Skin epidermis (tissue), 12 donors: ENCODE measurements at regions not wholly inside any gene's neighbourhood (a gene's known extent, or its start where the extent isn't known, plus 50 kb on each side); places are given as distances from the start of the nearest gene placed in this dataset.
A peak's percentile ranks its signal among the peaks of the same experiment; 100 is the strongest.
"Not testable (repeated sequence)": the region's sequence is repeated elsewhere in the genome, so short reads cannot be mapped to it uniquely, and the experiment has no call there.

Experiments
- H3K27ac ChIP-seq, 21 experiments: fragments of 200-600 bp; sonication (generic) in 11 of 21; one replicate each; pipeline ENCODE4 v1.5.0; 2020; ENCODE audit warnings: mild to moderate bottlenecking in 3 of 21, inconsistent platforms in 2 of 21, moderate library complexity in 2 of 21
- H3K4me3 ChIP-seq, 7 experiments: fragments of 200-600 bp; sonication (generic) in 2 of 7; one replicate each; pipeline ENCODE4 v1.5.0; 2020; ENCODE audit warnings: inconsistent platforms in 2 of 7, mild to moderate bottlenecking in 2 of 7, moderate library complexity in 1 of 7

- H3K4me3 ChIP-seq, result no peak overlapping the region
- no peak overlapping the region for H3K27ac ChIP-seq
Observed at GRCh38 chr3:514192-514591, 317.6 kb downstream of the CHL1 start.

DNA sequence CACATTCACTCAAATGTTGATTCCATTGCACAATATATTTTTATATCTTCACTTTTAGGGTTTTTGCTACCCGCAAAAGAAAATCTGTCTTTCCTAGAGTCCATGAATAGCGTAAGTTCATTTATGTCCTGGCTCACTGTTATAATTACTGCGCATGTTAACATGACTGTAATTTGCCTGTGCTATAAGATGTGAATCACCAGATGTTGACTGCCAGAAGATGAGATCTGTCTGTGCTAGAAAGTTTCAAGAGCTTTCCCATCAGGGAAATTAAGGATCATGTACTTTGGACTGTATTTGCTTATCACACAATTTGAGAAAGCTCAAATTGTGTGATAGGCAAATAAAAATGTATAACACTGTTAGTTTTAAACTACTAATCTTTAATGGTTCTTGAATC is 322.5 kb downstream of the CHL1 start:
- no peak overlapping the region for H3K4me3 ChIP-seq
- no peak overlapping the region for H3K27ac ChIP-seq

DNA sequence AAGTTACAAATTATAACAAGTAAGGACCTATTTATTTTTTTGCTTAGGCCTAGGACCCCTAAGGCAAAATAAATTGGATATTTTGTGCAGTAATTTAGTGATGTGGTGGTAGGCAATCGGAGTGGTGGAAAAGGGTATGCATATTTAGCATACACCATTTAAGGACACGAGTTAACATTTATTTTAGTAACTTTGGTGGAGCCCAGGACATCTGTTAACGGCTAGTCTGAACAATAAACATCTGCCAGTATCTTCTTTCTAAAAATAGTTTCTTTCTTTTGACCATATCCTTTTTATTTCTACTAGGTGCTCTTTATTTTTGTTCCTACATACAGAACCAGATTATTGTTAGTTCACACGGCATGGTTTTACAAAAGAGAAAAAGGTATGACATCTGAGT is 326.3 kb downstream of the CHL1 start:
- Histone ChIP-seq H3K27ac (no peak overlapping the region), H3K4me3 (no peak overlapping the region)

- no peak overlapping the region for H3K4me3 ChIP-seq
- H3K27ac ChIP-seq, result no peak overlapping the region
Observed at GRCh38 chr3:525415-525814, 328.9 kb downstream of the CHL1 start.

DNA sequence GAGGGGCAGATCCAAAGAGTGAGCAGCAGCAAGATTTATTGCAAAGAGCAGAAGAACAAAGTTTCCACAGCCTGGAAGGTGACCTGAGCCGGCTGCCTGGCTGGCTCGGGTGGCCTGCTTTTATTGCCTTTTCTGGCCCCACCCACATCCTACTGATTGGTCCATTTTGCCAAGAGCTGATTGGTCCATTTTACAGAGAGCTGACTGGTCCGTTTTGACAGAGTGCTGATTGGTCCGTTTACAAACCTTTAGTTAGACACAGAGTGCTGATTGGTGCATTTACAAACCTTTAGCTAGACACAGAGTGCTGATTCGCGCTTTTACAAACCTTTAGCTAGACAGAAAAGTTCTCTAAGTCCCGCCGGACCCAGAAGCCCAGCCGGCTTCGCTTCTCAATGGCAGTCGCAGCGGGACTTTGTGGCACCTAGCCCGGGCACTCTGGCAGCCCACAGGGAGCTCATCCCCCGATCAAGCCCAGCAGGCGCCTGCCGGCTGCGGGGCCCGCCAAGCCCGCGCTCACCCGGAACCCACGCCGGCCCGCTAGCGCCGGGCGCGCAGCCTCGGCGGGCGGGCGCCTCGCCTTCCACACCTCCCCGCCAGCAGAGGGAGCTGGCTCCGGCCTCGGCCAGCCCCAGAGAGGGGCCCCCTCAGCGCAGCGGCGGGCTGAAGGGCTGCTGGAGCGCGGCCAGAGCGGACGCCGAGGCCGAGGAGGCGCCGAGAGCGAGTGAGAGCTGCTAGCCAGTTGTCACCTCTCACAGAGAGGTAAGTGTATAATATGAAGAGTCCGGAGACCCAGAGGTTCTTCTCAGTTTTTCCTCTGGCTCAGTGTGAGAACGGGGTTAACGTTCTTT is 339.2 kb downstream of the CHL1 start:
- Histone ChIP-seq H3K27ac (peak overlapping the region in 1 of 21 experiments; percentile 24), H3K4me3 (peak overlapping the region in 5 of 7 experiments; percentile 10 to 43 (median 28))

DNA sequence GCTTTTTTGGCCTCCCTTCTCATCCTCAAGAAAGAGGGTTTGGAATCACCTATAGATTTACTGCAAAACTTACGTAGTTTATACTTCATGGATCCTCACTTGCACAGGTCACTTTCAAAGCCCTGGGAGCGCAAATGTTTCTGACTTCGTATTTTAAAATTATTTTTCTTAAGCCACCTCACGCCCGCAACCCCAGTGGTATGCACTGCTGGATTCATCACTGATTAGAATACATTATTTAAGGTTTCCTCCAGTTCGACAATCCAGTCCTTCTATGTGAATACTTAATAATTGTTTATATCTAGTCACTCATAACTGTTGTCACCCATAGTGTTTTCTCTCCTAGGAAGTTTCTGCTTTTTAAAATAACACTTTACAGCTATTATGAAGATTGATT is 339.9 kb downstream of the CHL1 start:
- peak overlapping the region in 1 of 21 experiments; percentile 24 for H3K27ac ChIP-seq
- H3K4me3 ChIP-seq, result peak overlapping the region in 5 of 7 experiments; percentile 10 to 43 (median 28)

DNA sequence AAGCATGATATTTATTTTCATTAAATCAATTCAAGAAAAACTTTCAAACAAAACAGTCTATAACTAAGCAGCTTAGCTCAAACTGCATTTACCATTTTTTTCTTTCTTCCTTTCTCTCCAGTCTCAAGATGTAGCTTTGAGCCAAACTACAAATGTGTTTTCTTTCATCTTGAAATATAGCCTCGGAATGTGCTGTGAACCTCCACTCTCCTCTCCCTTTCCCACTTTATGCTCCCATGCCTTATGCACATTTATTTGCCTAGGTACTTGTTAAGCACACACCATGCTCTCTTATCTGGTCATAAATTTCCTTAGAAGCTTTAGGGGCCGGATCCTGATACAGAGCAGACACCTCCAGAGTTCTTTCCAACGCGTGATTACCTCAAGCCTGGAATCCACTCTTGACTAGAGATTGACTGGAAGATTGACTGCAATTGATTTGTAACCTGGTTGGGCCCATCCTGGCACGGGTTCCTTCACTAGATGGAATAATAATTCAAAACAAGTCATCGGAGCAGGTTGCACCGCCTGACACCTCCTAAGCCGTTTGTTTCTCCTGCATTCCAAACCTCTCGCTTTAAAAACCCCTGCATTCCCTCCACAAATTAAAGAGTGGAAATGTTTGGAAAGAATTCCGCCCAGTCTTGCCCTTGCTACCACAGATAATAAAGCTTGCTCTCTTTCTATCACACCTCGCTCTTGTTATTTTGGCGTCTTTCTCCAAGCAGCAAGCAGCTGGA is 344.7 kb downstream of the CHL1 start:
- no peak overlapping the region for H3K27ac ChIP-seq
- H3K4me3 ChIP-seq, result no peak overlapping the region

GRCh38 chr3:542021-542420 is 345.5 kb downstream of the CHL1 start:
- no peak overlapping the region for H3K4me3 ChIP-seq
- H3K27ac ChIP-seq, result no peak overlapping the region

- H3K27ac ChIP-seq, result no peak overlapping the region
- no peak overlapping the region for H3K4me3 ChIP-seq
Observed at GRCh38 chr3:549636-550035, 353.1 kb downstream of the CHL1 start.

DNA sequence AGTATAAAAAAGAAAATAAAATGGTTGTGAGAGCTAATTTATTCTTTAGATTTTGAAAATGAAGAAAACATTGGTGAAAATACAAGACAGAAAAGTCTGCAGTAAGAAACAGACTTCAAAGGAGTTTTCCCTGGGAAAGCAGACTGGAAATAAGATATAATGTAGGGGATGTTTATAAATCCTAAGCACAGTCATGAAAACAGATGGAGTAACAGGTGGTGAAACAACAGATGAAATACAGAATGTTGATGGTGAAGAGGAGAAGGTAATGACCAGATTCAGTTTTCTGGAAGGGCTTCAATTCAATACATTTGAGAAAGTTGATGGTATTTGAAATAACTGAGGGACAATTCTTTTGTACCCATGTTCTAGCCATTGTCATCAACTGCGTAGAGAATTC is 353.9 kb downstream of the CHL1 start:
- Histone ChIP-seq H3K4me3 (no peak overlapping the region), H3K27ac (no peak overlapping the region)

DNA sequence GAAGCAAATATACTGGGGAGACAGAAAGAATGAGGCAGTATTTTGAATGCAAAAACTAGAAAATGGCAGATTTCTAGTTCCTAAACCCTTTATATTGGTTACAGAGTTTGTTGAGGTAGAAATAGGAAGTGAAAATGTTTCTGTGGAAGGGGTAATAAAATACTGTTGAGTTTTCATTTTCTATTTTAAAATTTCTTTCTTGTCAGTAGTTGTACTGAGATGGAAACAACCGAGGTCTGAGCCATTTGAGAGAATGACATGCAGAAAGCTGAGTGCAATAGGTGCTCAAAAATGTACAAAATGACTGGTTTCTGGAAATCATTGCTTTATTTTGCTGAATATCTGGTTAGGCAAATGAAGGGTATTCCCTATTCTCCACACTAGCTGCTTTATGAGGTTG is 361.4 kb downstream of the CHL1 start:
- H3K27ac ChIP-seq, result no peak overlapping the region
- H3K4me3 ChIP-seq, result no peak overlapping the region

DNA sequence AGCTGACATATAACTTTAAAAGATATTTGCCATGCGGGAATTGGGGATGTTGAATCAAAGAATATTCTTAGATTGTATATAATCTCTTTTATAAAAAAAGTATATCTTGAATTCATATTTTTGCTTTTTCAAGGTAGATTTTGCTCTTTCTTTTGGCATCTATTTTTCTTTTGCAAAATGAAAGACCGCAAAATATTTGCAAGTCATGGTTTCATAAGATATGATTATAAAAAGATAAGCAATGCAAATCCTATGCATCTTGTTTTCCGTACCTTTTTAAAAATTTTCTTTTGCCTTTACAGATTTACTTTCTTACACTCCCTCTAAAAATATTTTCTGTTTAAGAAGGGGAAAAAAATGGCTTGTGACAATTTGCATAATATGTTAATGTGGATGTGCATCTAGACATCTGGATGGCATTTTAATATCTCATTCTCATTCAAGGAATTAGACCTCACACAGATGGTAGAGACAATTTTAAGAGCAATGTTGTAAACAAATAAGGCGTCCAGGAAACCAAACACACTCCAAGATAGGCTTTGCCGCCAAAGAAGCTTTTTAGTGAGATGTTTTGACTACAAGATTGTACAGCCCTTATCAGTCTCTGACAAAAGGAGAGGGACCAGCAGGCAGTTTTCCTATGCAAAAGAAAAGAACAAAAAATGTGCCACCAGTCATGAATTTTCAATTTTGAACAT is 371.1 kb downstream of the CHL1 start:
- no peak overlapping the region for H3K27ac ChIP-seq
- no peak overlapping the region for H3K4me3 ChIP-seq

- H3K4me3 ChIP-seq, H3K27ac ChIP-seq: not testable (repeated sequence)
Observed at GRCh38 chr3:579529-579928, 383.0 kb downstream of the CHL1 start.

DNA sequence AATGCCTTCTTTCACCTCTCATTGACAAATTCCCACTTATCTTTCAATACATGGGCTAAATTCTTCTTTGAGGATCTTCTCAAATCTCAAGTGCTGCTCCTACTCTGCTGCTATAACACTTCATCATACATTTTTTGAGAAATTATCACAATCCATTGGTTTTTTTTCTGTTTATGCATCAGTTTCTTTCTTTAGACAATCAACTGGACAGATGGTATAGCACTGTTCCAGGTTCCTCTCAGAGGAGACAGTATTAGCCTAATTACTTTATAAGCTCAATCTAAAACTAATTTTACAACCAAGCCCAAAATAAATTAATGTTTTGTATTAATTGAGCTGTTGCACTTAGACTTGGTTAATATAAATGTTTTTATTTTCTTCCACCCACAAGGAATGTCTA is 392.5 kb downstream of the CHL1 start:
- not testable (repeated sequence) for H3K27ac ChIP-seq

DNA sequence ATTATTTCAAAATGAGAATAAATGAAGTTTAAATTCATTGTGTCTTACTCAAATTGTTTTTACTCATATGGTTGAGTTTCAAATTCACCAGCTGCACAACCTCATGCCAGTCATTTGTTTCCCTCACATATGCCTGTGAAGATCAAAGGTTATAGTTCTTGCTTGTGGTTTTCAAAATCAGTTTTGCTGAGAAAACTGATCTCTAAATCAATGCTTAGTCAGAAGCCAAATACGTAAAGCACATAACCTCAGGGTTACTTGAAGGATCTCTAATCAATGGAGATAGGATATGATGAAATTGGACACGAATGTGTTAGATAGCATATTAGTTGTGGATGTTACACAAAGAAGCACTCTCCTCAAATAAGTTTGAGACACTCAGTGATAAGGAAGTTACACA is 400.7 kb downstream of the CHL1 start:
- not testable (repeated sequence) for H3K4me3 ChIP-seq, H3K27ac ChIP-seq

More for the DNA sequence above, 392.5 kb downstream of the CHL1 start:
- not testable (repeated sequence) for H3K4me3 ChIP-seq

- not testable (repeated sequence) for H3K4me3 ChIP-seq, H3K27ac ChIP-seq
Observed at GRCh38 chr3:597746-598145, 401.2 kb downstream of the CHL1 start.

GRCh38 chr3:607480-607879 is 410.9 kb downstream of the CHL1 start:
- not testable (repeated sequence) for H3K27ac ChIP-seq

GRCh38 chr3:621714-622113 is 425.2 kb downstream of the CHL1 start:
- H3K27ac ChIP-seq, result no peak overlapping the region

More at GRCh38 chr3:607480-607879, 410.9 kb downstream of the CHL1 start:
- not testable (repeated sequence) for H3K4me3 ChIP-seq

GRCh38 chr3:622314-622713 is 425.8 kb downstream of the CHL1 start:
- no peak overlapping the region for H3K27ac ChIP-seq
- H3K4me3 ChIP-seq, result no peak overlapping the region

More at GRCh38 chr3:621714-622113, 425.2 kb downstream of the CHL1 start:
- H3K4me3 ChIP-seq, result no peak overlapping the region

DNA sequence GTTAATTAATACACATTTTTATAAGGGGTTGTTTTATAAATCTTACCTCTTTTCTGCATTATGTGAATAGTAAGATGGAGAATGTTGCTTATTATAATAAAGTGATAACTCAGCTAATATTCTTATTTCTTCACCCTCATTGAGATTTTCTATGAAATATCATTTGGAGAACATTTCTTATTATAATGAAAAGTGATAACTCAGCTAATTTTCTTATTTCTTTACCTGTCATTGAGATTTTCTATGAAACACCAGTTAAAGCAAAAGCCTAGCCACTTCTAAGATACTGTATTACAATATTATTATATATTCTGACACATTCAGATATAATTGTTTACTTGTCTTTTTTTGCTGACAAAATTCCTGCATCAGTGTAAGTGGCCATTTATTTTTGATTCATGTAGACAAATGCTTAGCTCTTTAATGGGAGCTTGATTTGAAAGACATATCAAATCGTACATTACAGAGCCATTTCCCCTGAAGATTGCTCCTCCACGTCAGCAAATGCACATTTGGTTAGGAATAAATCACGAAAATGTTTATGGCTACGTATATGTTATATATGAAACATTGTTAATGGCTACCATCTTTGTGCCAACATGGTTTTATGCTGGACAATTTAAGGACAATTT is 427.5 kb downstream of the CHL1 start:
- Histone ChIP-seq H3K27ac (no peak overlapping the region), H3K4me3 (no peak overlapping the region)
